Panc1 (cell line): ENCODE measurements at regions not wholly inside any gene's neighbourhood (a gene's known extent, or its start where the extent isn't known, plus 50 kb on each side); places are given as distances from the start of the nearest gene placed in this dataset.
"Not testable (repeated sequence)": the region's sequence is repeated elsewhere in the genome, so short reads cannot be mapped to it uniquely, and the experiment has no call there.

ENCODE experiments used
- ATAC-seq: fragments of 200-7000 bp; cut with Tn5 transposase; 2 replicates; pipeline ENCODE4 v1.9.1; 2020; ENCODE audit warnings: mild to moderate bottlenecking, moderate library complexity
- BruUV-seq: library from RNA; stranded (reverse); fragments of 400-500 nt; replicated peaks from 2 replicates; lab custom pipeline; 2021; lab: Mats Ljungman, UMichigan
- CTCF ChIA-PET: fragments of 300-600 bp; sonication (Branson Sonifier 250); formaldehyde crosslinking; loops from one replicate; lab custom pipeline; 2022; ENCODE audit warnings: antibody characterized with exemption; lab: Charles Lee
- POLR2A ChIA-PET: fragments of 300-600 bp; sonication (Branson Sonifier 250); formaldehyde crosslinking; loops from one replicate; lab custom pipeline; 2022; ENCODE audit warnings: antibody characterized with exemption; lab: Charles Lee
- DNase-seq: peaks from one replicate; pipeline ENCODE4 v3.0.0-alpha.2; 2010; ENCODE audit warnings: low read depth, low spot score
- H3K27ac ChIP-seq: 2 replicates; pipeline ENCODE4 v1.5.1; 2011; ENCODE audit warnings: mild to moderate bottlenecking, low read length, inconsistent platforms
- H3K27me3 ChIP-seq: fragments of 200-500 bp; sonication (Bioruptor generic); 2 replicates; pipeline ENCODE4 v1.6.0; 2014; ENCODE audit warnings: low read length, inconsistent platforms; ENCODE audit not compliant: control insufficient read depth, insufficient read depth
- H3K36me3 ChIP-seq: fragments of 200-500 bp; sonication (Bioruptor generic); 2 replicates; pipeline ENCODE4 v1.5.1; 2014; ENCODE audit warnings: inconsistent platforms, mild to moderate bottlenecking, low read length, moderate library complexity; ENCODE audit not compliant: control insufficient read depth, insufficient read depth
- H3K4me1 ChIP-seq: 2 replicates; pipeline ENCODE4 v1.5.1; 2011; ENCODE audit warnings: inconsistent platforms, mild to moderate bottlenecking, low read length, moderate library complexity; ENCODE audit not compliant: control insufficient read depth, insufficient read depth
- H3K4me3 ChIP-seq, 2 experiments: 2 replicates each; pipeline ENCODE4 v1.5.1; 2011 to 2012; ENCODE audit warnings: low read depth in 2 of 2, low read length in 2 of 2, mild to moderate bottlenecking in 2 of 2, inconsistent platforms in 1 of 2, moderate library complexity in 1 of 2
- H3K9me3 ChIP-seq: fragments of 200-500 bp; sonication (Bioruptor generic); 2 replicates; pipeline ENCODE4 v1.5.1; 2014; ENCODE audit warnings: low read depth, mild to moderate bottlenecking, inconsistent platforms, low read length, moderate library complexity; ENCODE audit not compliant: control insufficient read depth, insufficient read depth
- POLR2AphosphoS5 ChIP-seq: IDR thresholded peaks from 2 replicates; pipeline ENCODE4 v1.6.1; 2012; ENCODE audit warnings: mild to moderate bottlenecking, low read depth, low read length, moderate library complexity
- REST ChIP-seq, 2 experiments: IDR thresholded peaks; 2 replicates each; pipeline ENCODE4 v1.6.1; 2011 to 2012; ENCODE audit warnings: low read depth in 2 of 2, control low read depth in 1 of 2, low read length in 1 of 2, mild to moderate bottlenecking in 1 of 2, moderate library complexity in 1 of 2; ENCODE audit not compliant: insufficient read depth in 1 of 2
- SIN3A ChIP-seq: IDR thresholded peaks from 2 replicates; pipeline ENCODE4 v1.6.1; 2012; ENCODE audit warnings: low read depth, mild to moderate bottlenecking, low read length, moderate library complexity, borderline replicate concordance; ENCODE audit not compliant: insufficient read depth
- TCF7L2 ChIP-seq: IDR thresholded peaks from 2 replicates; pipeline ENCODE4 v1.6.1; 2011; ENCODE audit warnings: mild to moderate bottlenecking, low read depth, low read length, inconsistent platforms
- in situ Hi-C: cut with HindIII; loops from 2 replicates; pipeline ENCODE4 v1.10.0; 2016; ENCODE audit warnings: low sequenced_read_pairs, low pct_unique_long_range_greater_than_20kb
- intact Hi-C: fragments of 100-400 bp; cut with micrococcal nuclease; formaldehyde crosslinking; loops from one replicate; pipeline ENCODE4 v1.10.0; 2022; ENCODE audit not compliant: unreplicated experiment
- TF ChIP-seq, protein P1 (sequence below): fragments of 450-650 bp; IDR thresholded peaks from 2 replicates; pipeline ENCODE4 v1.5.1; 2017; ENCODE audit warnings: mild to moderate bottlenecking

- Histone ChIP-seq H3K9me3 (no peaks in the 10 kb centered on the region), H3K27me3 (no peaks in the 10 kb centered on the region), H3K4me3 (no peak overlapping the region), H3K4me1 (no peaks in the 10 kb centered on the region), H3K36me3 (no peaks in the 10 kb centered on the region), H3K27ac (no peak overlapping the region)
- DNase-seq (no peak), ATAC-seq (no peak)
- no peak for TF ChIP-seq POLR2AphosphoS5
- TF ChIP-seq, protein P1, sequence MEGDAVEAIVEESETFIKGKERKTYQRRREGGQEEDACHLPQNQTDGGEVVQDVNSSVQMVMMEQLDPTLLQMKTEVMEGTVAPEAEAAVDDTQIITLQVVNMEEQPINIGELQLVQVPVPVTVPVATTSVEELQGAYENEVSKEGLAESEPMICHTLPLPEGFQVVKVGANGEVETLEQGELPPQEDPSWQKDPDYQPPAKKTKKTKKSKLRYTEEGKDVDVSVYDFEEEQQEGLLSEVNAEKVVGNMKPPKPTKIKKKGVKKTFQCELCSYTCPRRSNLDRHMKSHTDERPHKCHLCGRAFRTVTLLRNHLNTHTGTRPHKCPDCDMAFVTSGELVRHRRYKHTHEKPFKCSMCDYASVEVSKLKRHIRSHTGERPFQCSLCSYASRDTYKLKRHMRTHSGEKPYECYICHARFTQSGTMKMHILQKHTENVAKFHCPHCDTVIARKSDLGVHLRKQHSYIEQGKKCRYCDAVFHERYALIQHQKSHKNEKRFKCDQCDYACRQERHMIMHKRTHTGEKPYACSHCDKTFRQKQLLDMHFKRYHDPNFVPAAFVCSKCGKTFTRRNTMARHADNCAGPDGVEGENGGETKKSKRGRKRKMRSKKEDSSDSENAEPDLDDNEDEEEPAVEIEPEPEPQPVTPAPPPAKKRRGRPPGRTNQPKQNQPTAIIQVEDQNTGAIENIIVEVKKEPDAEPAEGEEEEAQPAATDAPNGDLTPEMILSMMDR = no peak
- TF ChIP-seq SIN3A = no peak
- TF ChIP-seq TCF7L2 = no peak
- no peak for TF ChIP-seq REST (IDR thresholded peaks at IDR 0.05; ENCODE audit: insufficient read depth in 1 of 2, low read depth in 2 of 2, low read length in 1 of 2)
- intact Hi-C loops = no loop called here
- no TSS peak for BruUV-seq
- in situ Hi-C loops = no loop called here
- POLR2A ChIA-PET = no interaction called here
- CTCF ChIA-PET = no interaction called here
Measured at GRCh38 chr7:145812218-145812617, 304.4 kb upstream of the CNTNAP2 start.

DNA sequence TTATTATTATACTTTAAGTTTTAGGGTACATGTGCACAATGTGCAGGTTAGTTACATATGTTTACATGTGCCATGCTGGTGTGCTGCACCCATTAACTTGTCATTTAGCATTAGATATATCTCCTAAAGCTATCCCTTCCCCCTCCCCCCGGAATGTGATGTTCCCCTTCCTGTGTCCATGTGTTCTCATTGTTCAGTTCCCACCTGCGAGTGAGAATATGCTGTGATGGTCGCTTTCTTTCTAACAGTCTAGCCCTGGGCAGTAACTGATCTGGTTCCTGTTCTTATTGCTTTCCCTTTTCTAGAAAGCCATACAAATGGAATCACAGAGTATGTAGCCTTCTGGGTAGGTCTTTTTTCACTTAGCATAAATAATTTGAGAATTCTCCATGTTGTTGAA is 311.1 kb upstream of the CNTNAP2 start:
- in situ Hi-C loops, ATAC-seq, BruUV-seq: not testable (repeated sequence)

DNA sequence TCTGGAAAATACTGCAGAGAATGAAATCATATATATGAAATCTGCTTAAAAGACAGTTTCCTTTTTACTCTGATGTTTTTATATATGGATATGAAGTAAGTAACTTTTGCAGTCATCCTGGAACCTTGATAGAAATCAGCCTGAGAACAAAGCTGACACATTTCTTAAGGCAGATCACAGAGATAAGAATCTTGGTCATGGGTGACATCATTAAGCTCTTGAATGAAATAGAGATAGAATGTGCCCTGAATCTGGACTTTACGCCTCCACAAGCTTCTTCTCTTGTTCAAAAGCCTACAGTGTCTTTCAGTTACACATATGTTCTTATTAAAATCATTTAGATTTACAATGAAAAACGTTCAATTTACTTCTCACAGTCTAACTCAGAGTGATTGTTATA is 319.1 kb upstream of the CNTNAP2 start:
- TF ChIP-seq SIN3A = no peak
- TF ChIP-seq, protein P1 = no peak
- no peak for TF ChIP-seq REST (IDR thresholded peaks at IDR 0.05; ENCODE audit: insufficient read depth in 1 of 2, low read depth in 2 of 2, low read length in 1 of 2)
- no peak for TF ChIP-seq TCF7L2
- no peak for TF ChIP-seq POLR2AphosphoS5
- ATAC-seq = no peak
- Histone ChIP-seq H3K9me3 (no peaks in the 10 kb centered on the region), H3K36me3 (no peaks in the 10 kb centered on the region), H3K27me3 (no peaks in the 10 kb centered on the region), H3K4me1 (no peaks in the 10 kb centered on the region), H3K27ac (no peak overlapping the region), H3K4me3 (no peak overlapping the region)
- CTCF ChIA-PET = no interaction called here
- POLR2A ChIA-PET = no interaction called here
- BruUV-seq = no TSS peak
- in situ Hi-C loops = no loop called here
- DNase-seq = no peak
- intact Hi-C loops = no loop called here

More for the DNA sequence above, 311.1 kb upstream of the CNTNAP2 start:
- H3K36me3 ChIP-seq, H3K4me3 ChIP-seq, POLR2A ChIA-PET, DNase-seq, H3K9me3 ChIP-seq, H3K27ac ChIP-seq, H3K27me3 ChIP-seq, H3K4me1 ChIP-seq, CTCF ChIA-PET, intact Hi-C loops: not testable (repeated sequence)
